ENCODE measurements at regions not wholly inside any gene's neighbourhood (a gene's known extent, or its start where the extent isn't known, plus 50 kb on each side); places are given as distances from the start of the nearest gene placed in this dataset.
"Not testable (repeated sequence)": the region's sequence is repeated elsewhere in the genome, so short reads cannot be mapped to it uniquely, and the experiment has no call there.

GRCh38 chr2:111482987-111483679 is 362.4 kb downstream of the BCL2L11 start:
- in situ Hi-C loops (cut with MboI; ENCODE audit: low pct_ligation_motif_present in 1 of 4, low pct_unique_long_range_greater_than_20kb in 1 of 4, low sequenced_read_pairs in 3 of 4); H3K27me3 ChIP-seq; intact Hi-C loops (cut with DNase I; ENCODE audit: low total_unique reads); DNase-seq; H3K36me3 ChIP-seq; H3K27ac ChIP-seq; H3K4me3 ChIP-seq; H3K9me3 ChIP-seq; H3K4me1 ChIP-seq: not testable (repeated sequence)
- TF ChIP-seq CTCF (IDR thresholded peaks at IDR 0.05) = peak in 1 of 5 experiments; percentile 12
- 64% methylated on average over 5 of the region's 8 CpGs; no CpG with 5 or more reads in 1 of the 2 donors for WGBS, 2 donors (ENCODE audit: low coverage in 1 of 2)

- H3K9me3 ChIP-seq; H3K27me3 ChIP-seq; in situ Hi-C loops (cut with MboI; ENCODE audit: low pct_ligation_motif_present in 1 of 4, low pct_unique_long_range_greater_than_20kb in 1 of 4, low sequenced_read_pairs in 3 of 4); H3K36me3 ChIP-seq; intact Hi-C loops (cut with DNase I; ENCODE audit: low total_unique reads); H3K4me3 ChIP-seq; H3K27ac ChIP-seq; H3K4me1 ChIP-seq; DNase-seq: not testable (repeated sequence)
- 88% methylated on average over 3 of the region's 3 CpGs; no CpG with 5 or more reads in 1 of the 2 donors for WGBS, 2 donors (ENCODE audit: low coverage in 1 of 2)
Observed at GRCh38 chr2:111484097-111484496, 363.4 kb downstream of the BCL2L11 start.

GRCh38 chr2:111485895-111486294 is 365.2 kb downstream of the BCL2L11 start:
- in situ Hi-C loops (cut with MboI; ENCODE audit: low pct_ligation_motif_present in 1 of 4, low pct_unique_long_range_greater_than_20kb in 1 of 4, low sequenced_read_pairs in 3 of 4); H3K27me3 ChIP-seq; H3K27ac ChIP-seq; DNase-seq; H3K4me1 ChIP-seq; H3K4me3 ChIP-seq; intact Hi-C loops (cut with DNase I; ENCODE audit: low total_unique reads); H3K9me3 ChIP-seq; H3K36me3 ChIP-seq: not testable (repeated sequence)
- WGBS, 2 donors (ENCODE audit: low coverage in 1 of 2) = 75% methylated on average over 1 of the region's 1 CpG; no CpG with 5 or more reads in 1 of the 2 donors

GRCh38 chr2:111488451-111488850 is 367.7 kb downstream of the BCL2L11 start:
- WGBS, 2 donors (ENCODE audit: low coverage in 1 of 2) = 95% methylated on average over 4 of the region's 4 CpGs; no CpG with 5 or more reads in 1 of the 2 donors

GRCh38 chr2:111489460-111489859 is 368.7 kb downstream of the BCL2L11 start:
- DNase-seq; H3K27ac ChIP-seq; H3K27me3 ChIP-seq; intact Hi-C loops (cut with DNase I; ENCODE audit: low total_unique reads); in situ Hi-C loops (cut with MboI; ENCODE audit: low pct_ligation_motif_present in 1 of 4, low pct_unique_long_range_greater_than_20kb in 1 of 4, low sequenced_read_pairs in 3 of 4); H3K4me1 ChIP-seq; H3K4me3 ChIP-seq; H3K36me3 ChIP-seq; H3K9me3 ChIP-seq: not testable (repeated sequence)
- WGBS, 2 donors (ENCODE audit: low coverage in 1 of 2) = no CpG with 5 or more reads among the region's 1 CpG

More at GRCh38 chr2:111488451-111488850, 367.7 kb downstream of the BCL2L11 start:
- DNase-seq; H3K27ac ChIP-seq; intact Hi-C loops (cut with DNase I; ENCODE audit: low total_unique reads); H3K27me3 ChIP-seq; H3K9me3 ChIP-seq; H3K4me1 ChIP-seq; H3K36me3 ChIP-seq; H3K4me3 ChIP-seq; in situ Hi-C loops (cut with MboI; ENCODE audit: low pct_ligation_motif_present in 1 of 4, low pct_unique_long_range_greater_than_20kb in 1 of 4, low sequenced_read_pairs in 3 of 4): not testable (repeated sequence)

GRCh38 chr2:111491181-111491580 is 370.5 kb downstream of the BCL2L11 start:
- in situ Hi-C loops (cut with MboI; ENCODE audit: low pct_ligation_motif_present in 1 of 4, low pct_unique_long_range_greater_than_20kb in 1 of 4, low sequenced_read_pairs in 3 of 4); DNase-seq; intact Hi-C loops (cut with DNase I; ENCODE audit: low total_unique reads); H3K36me3 ChIP-seq; H3K27me3 ChIP-seq; H3K27ac ChIP-seq; H3K9me3 ChIP-seq; H3K4me1 ChIP-seq; H3K4me3 ChIP-seq: not testable (repeated sequence)
- no CpG with 5 or more reads among the region's 3 CpGs for WGBS, 2 donors (ENCODE audit: low coverage in 1 of 2)

GRCh38 chr2:111491614-111492013 is 370.9 kb downstream of the BCL2L11 start:
- H3K27ac ChIP-seq; H3K27me3 ChIP-seq; H3K4me1 ChIP-seq; in situ Hi-C loops (cut with MboI; ENCODE audit: low pct_ligation_motif_present in 1 of 4, low pct_unique_long_range_greater_than_20kb in 1 of 4, low sequenced_read_pairs in 3 of 4); H3K4me3 ChIP-seq; DNase-seq; H3K36me3 ChIP-seq; H3K9me3 ChIP-seq; intact Hi-C loops (cut with DNase I; ENCODE audit: low total_unique reads): not testable (repeated sequence)
- WGBS, 2 donors (ENCODE audit: low coverage in 1 of 2) = 84 to 100% methylated on average over 1 to 4 of the region's 4 CpGs

GRCh38 chr2:111492995-111493719 is 372.4 kb downstream of the BCL2L11 start:
- H3K36me3 ChIP-seq; in situ Hi-C loops (cut with MboI; ENCODE audit: low pct_ligation_motif_present in 1 of 4, low pct_unique_long_range_greater_than_20kb in 1 of 4, low sequenced_read_pairs in 3 of 4); H3K9me3 ChIP-seq; H3K4me1 ChIP-seq; DNase-seq; intact Hi-C loops (cut with DNase I; ENCODE audit: low total_unique reads); H3K27me3 ChIP-seq: not testable (repeated sequence)
- H3K4me3 ChIP-seq = peak overlapping the region in 1 of 4 donors; percentile 18
- peak overlapping the region; percentile 55 to 69 (median 58) for H3K27ac ChIP-seq
- WGBS, 2 donors (ENCODE audit: low coverage in 1 of 2) = 50% methylated on average over 1 of the region's 20 CpGs; no CpG with 5 or more reads in 1 of the 2 donors

GRCh38 chr2:111493720-111494078 is 373.0 kb downstream of the BCL2L11 start:
- WGBS, 2 donors (ENCODE audit: low coverage in 1 of 2) = 23% methylated on average over 5 of the region's 5 CpGs; no CpG with 5 or more reads in 1 of the 2 donors
- H3K4me1 ChIP-seq; in situ Hi-C loops (cut with MboI; ENCODE audit: low pct_ligation_motif_present in 1 of 4, low pct_unique_long_range_greater_than_20kb in 1 of 4, low sequenced_read_pairs in 3 of 4); H3K9me3 ChIP-seq; H3K36me3 ChIP-seq; intact Hi-C loops (cut with DNase I; ENCODE audit: low total_unique reads); DNase-seq; H3K27me3 ChIP-seq: not testable (repeated sequence)
- H3K27ac ChIP-seq = peak overlapping the region; percentile 55 to 69 (median 58)
- peak overlapping the region in 1 of 4 donors; percentile 18 for H3K4me3 ChIP-seq
